Erythroblast (primary cell): ENCODE measurements at regions not wholly inside any gene's neighbourhood (a gene's known extent, or its start where the extent isn't known, plus 50 kb on each side); places are given as distances from the start of the nearest gene placed in this dataset.

Source experiments
- GATA1 ChIP-seq: IDR thresholded peaks from 2 replicates; pipeline ENCODE4 v1.6.1; 2011; ENCODE audit warnings: low read depth, mild to moderate bottlenecking, control low read depth, low read length, moderate library complexity
- POLR2A ChIP-seq: IDR thresholded peaks from 2 replicates; pipeline ENCODE4 v1.6.1; 2011; ENCODE audit warnings: mild to moderate bottlenecking, low read length

GRCh38 chr1:101107496-101108110 lies 82.0 kb upstream of the DPH5 start:
- no peak for TF ChIP-seq POLR2A
- TF ChIP-seq GATA1 = no peak
